HG03159 (cell line): ENCODE measurements at regions not wholly inside any gene's neighbourhood (a gene's known extent, or its start where the extent isn't known, plus 50 kb on each side); places are given as distances from the start of the nearest gene placed in this dataset.
"Not testable (repeated sequence)": the region's sequence is repeated elsewhere in the genome, so short reads cannot be mapped to it uniquely, and the experiment has no call there.

Experiments used
- ATAC-seq: cut with Tn5 transposase; IDR thresholded peaks from one replicate; pipeline ENCODE4 v1.9.1; 2021; ENCODE audit warnings: mild to moderate bottlenecking, moderate library complexity; ENCODE audit not compliant: unreplicated experiment

DNA sequence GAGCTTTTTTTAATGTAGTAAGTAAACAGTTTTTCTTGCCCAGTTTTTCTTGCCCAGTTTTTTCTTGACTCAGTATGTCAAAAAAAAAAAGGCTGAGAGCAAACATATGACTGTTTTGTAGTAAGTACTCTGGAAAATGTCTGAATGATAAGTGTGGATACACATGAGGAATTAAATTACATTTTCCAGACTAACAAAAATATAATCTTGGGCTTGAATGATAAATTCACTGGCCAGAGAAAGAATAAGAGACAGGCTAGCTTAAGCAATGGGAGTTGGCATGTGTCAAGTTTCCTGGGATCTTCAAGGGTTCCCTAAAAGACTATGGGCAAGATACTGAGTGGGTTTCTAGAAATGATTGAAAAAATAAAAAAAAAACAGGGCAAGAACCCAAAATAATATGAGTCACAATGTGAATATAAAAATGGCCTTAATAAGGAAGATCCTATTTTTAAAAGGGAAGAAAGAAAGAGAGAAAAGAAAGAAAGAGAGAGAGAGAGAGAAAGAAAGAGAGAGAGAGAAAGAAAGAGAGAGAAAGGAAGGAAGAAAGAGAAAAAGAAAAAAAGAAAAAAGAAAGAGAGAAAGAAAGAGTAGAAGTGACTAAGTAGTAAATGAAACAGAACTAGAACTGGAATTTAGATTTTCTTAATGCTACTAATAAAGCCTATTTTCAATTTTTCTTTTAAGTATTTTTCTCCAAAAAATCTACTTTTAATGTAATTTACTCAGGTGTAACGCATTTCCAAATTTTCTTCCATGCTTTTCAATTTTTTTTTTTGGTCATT lies 60.2 kb downstream of the TFPI2 start:
- ATAC-seq, result no peak

DNA sequence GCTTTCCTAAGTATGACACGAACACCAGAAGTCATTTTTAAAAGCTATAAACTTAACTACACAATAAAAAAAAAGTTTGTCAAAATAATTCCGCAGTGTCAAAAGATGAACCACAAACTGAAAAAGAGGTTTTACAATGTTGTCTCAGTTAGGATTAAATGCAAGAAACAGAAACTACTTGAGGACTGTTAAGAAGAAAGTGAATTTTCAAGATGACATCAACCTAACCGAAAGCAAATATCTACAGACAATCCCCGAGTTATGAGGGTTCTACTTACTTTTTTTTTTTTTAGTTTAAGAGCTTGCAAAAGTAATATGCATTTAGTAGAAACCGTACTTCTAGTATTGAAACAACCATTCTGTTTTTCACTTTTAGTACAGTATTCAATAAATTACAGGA lies 62.3 kb downstream of the TFPI2 start:
- ATAC-seq, result peak; percentile 80

DNA sequence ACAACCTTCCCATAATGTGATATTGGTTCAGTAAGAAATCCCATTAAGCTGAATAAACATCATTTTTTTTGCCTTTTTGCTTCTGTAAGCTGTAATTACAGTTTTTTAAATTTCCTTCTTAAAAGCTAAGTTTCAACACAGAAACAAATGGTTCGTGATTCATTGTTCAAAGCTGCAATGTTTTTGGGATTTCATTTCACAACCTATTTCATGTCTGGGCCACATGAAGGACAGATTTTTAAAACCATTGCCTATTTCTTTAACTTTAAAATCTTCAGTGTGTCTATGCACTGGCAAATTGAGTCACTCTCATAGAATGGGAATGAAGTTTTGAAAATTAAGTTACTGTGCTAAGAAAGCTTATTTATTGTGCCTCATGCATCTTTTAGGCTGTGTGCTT lies 66.9 kb downstream of the TFPI2 start:
- no peak for ATAC-seq

GRCh38 chr7:93821463-93821862 lies 69.1 kb downstream of the TFPI2 start:
- peak; percentile 57 for ATAC-seq

- no peak for ATAC-seq
Observed at GRCh38 chr7:93819699-93820098, 70.9 kb downstream of the TFPI2 start.

DNA sequence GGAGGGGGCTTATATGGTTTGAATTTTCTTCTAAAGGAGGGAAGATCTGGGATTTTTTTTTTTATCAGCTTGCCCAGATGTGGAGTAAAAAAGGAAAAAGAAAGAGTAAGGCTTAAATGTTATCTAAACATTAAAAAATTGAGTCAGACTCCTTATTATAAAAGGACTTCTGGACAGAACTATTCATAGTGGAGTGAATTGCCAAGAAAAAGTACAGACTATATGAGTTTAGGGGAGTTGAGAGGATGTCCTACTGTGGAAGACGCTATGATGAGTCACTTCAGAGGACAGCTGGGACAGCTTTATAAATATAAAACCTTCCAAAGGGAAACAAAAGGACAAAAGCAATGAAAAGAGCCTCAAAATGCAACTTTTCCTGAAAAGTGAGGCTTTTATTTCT lies 73.0 kb downstream of the TFPI2 start:
- ATAC-seq, result no peak

GRCh38 chr7:93817004-93817403 lies 73.5 kb downstream of the TFPI2 start:
- no peak for ATAC-seq

GRCh38 chr7:93813514-93813913 lies 77.0 kb downstream of the TFPI2 start:
- no peak for ATAC-seq

GRCh38 chr7:93812061-93812460 lies 78.5 kb downstream of the TFPI2 start:
- no peak for ATAC-seq

DNA sequence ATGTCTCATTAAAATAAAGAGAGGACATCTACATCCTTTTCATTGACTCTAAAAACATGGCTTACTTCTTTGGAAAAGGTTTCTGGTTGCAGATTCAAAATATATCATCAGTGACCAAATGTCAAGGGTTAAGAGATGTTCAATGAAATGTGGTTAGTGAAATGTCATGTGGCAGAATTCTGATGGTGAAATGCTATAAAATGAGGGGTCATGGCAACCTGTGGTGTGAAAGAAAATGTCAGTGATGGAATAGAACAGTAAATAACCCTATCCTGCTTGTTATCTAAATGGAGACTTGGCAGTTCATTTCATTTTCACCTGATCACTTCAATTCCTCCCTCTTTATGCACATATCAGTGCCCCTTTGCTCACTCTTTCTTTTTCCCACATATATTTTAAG lies 79.4 kb downstream of the TFPI2 start:
- no peak for ATAC-seq

GRCh38 chr7:93810561-93810960 lies 80.0 kb downstream of the TFPI2 start:
- ATAC-seq, result no peak

DNA sequence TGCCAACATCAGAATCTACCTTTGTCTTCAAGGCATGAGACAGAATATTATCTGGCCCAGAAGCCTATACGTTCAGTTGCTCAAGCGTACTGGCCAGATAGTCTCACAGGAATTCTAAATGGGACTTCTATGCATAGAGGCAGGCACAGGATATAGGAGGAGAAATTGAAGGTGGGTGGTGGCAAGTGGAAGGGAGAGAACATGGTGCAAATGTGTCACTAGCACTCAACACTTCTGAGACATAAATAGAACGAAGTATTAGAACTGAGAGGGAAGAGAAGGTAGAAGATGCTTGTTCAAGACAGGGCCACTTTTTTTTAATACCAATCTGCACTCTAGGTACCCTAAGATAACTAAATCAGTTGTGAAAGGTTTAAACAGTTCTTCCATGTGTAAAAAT lies 85.8 kb downstream of the TFPI2 start:
- no peak for ATAC-seq

DNA sequence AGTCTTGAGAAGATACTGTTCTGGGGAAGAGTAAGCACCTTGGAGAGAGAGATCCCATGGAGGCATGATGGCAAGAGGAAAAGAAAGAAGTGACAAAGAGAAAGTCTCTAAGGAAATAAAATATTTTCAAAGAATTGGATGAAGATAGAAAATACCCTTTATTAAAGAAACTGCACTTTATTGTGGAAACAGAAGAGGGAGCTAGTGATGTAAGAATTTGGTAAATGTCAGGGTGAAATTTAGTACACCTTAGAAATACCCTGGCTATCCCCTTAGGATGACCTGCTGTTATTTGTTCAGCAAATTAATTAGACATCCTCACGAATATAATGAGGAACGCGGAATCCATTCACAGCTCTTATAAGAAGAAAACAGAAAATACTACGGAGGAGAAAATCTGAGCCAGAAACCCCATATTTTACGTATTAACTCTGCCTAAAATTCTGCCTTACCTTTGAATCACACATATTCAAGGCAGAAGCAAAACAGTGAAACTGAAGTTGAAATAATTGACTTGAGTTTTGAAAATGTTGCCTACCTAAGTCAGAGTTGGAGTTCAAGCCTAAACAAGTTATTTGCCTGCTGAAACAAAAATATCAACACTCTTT lies 90.7 kb downstream of the TFPI2 start:
- ATAC-seq, result no peak

- ATAC-seq, result not testable (repeated sequence)
Observed at GRCh38 chr7:93793084-93793697, 97.4 kb downstream of the TFPI2 start.

GRCh38 chr7:93779115-93779514 lies 111.4 kb downstream of the TFPI2 start:
- ATAC-seq, result no peak

DNA sequence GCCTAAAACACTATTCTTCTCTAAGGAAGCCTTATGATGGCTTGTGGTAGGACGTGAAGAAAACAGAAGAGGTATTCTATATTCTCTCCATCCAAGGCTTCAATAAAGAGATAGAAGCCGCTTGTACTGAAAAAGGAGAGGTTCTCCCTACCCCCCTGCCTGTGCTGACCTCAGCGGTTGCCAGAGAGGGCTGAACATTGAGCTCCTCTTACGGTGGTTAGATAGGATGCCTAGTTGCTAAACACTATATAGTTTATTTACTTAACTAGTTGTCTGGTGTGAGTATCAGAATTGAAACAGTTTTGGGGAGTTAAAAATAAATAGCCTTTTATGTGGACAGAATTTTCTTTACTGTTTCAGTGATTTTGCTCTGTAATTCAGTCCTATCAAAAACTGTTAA lies 112.2 kb downstream of the TFPI2 start:
- ATAC-seq, result no peak

DNA sequence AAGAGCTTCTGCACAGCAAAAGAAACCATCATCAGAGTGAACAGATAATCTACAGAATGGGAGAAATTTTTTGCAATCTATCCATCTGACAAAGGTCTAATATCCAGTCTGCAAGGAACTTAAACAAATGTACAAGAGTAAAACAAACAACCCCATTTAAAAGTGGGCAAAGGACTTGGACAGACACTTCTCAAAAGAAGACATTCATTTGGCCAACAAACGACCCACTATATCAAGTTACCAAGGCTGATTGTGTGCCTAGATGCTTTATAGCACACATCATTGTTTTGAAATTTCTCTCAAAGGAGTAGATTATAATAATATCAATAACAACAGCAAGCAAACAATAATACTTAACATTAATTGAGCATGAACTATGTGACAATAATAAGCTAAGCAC lies 117.1 kb downstream of the TFPI2 start:
- no peak for ATAC-seq

- ATAC-seq, result no peak
Observed at GRCh38 chr7:93765475-93765874, 125.1 kb downstream of the TFPI2 start.

DNA sequence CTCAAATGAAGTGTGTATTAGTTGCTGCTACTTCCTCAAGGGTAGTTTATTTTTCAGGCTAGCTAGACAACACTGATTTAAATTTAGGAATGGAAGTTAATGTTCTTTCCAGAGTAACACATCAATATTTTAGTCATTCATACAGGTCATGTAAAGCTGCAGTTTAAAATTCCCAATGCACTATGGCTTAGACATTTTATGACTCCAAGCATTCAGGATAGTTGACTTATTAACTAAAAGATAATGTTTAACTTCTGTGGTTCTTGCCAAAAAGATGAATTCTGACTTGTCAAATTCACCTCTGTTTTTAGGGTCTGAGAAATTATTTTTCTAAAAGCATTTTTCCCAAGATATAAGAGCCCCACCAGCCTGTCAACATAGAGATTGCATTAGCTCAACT lies 131.9 kb downstream of the TFPI2 start:
- ATAC-seq, result no peak

- no peak for ATAC-seq
Observed at GRCh38 chr7:93757426-93757825, 133.1 kb downstream of the TFPI2 start.

DNA sequence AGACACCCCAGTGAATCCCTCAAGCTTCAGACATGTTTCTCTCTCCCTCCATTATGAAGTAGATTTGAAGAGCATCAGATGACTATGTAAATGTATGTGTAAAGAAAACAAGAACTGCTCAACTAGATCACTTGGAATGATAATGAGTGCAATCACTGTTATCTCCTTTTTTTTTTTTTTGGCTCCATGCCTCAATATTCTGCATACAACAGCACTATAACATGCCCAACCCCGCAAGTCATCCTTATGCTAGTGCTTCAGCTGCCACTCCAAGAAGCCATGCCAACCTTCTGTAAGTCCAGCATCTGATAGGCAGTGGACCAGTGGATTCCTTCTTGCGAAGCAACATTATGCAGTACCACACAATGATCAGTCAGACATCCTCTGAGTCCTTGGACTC lies 133.7 kb downstream of the TFPI2 start:
- ATAC-seq, result no peak

- no peak for ATAC-seq
Observed at GRCh38 chr7:93751421-93751820, 139.1 kb downstream of the TFPI2 start.
